ENCODE measurements at regions not wholly inside any gene's neighbourhood (a gene's known extent, or its start where the extent isn't known, plus 50 kb on each side); places are given as distances from the start of the nearest gene placed in this dataset.

- no peaks in the 10 kb centered on the region for H3K4me1 Mint-ChIP-seq
- Histone ChIP-seq H3K27me3 (ENCODE audit: insufficient read depth, low read length) (no peaks in the 10 kb centered on the region), H3K4me1 (ENCODE audit: insufficient read depth, low read length) (no peaks in the 10 kb centered on the region), H3K4me3 (ENCODE audit: low read length in 2 of 2) (no peak overlapping the region), H3K36me3 (ENCODE audit: insufficient read depth, low read length) (no peaks in the 10 kb centered on the region), H3K27ac (ENCODE audit: low read depth, low read length) (no peak overlapping the region), H3K9me3 (ENCODE audit: control insufficient read depth in 1 of 2, low read length in 2 of 2) (no peaks in the 10 kb centered on the region)
- CTCF ChIA-PET (ENCODE audit: partially characterized antibody): no interaction called here
- H3K4me3 Mint-ChIP-seq: no peak overlapping the region
- no peaks in the 10 kb centered on the region for H3K36me3 Mint-ChIP-seq
- no peak for DNase-seq
- H3K9me3 Mint-ChIP-seq: peaks cover 3 to 39% (median 26%) of the 10 kb centered on the region in 8 donors
- no peak overlapping the region for H3K27ac Mint-ChIP-seq
- H3K27me3 Mint-ChIP-seq: no peaks in the 10 kb centered on the region
- intact Hi-C loops (cut with micrococcal nuclease): no loop called here
- POLR2A ChIA-PET (ENCODE audit: partially characterized antibody): no interaction called here
These were observed 154.8 kb upstream of the SLC35B3 start for GRCh38 chr6:8589941-8590729.

GRCh38 chr6:8588176-8588575 is 152.8 kb upstream of the SLC35B3 start:
- intact Hi-C loops (cut with micrococcal nuclease): no loop called here
- no peaks in the 10 kb centered on the region for H3K27me3 ChIP-seq (ENCODE audit: insufficient read depth, low read length)
- no peaks in the 10 kb centered on the region for H3K9me3 ChIP-seq (ENCODE audit: control insufficient read depth in 1 of 2, low read length in 2 of 2)
- Mint-ChIP-seq H3K4me1 (no peaks in the 10 kb centered on the region), H3K36me3 (no peaks in the 10 kb centered on the region), H3K27ac (no peak overlapping the region), H3K4me3 (no peak overlapping the region), H3K9me3 (peaks cover 0 to 37% (median 22%) of the 10 kb centered on the region in 8 donors), H3K27me3 (no peaks in the 10 kb centered on the region)
- ChIA-PET POLR2A (ENCODE audit: partially characterized antibody) (no interaction called here), CTCF (ENCODE audit: partially characterized antibody) (no interaction called here)
- H3K4me3 ChIP-seq (ENCODE audit: low read length in 2 of 2): no peak overlapping the region
- H3K27ac ChIP-seq (ENCODE audit: low read depth, low read length): no peak overlapping the region
- DNase-seq: no peak
- H3K36me3 ChIP-seq (ENCODE audit: insufficient read depth, low read length): no peaks in the 10 kb centered on the region
- H3K4me1 ChIP-seq (ENCODE audit: insufficient read depth, low read length): no peaks in the 10 kb centered on the region

DNA sequence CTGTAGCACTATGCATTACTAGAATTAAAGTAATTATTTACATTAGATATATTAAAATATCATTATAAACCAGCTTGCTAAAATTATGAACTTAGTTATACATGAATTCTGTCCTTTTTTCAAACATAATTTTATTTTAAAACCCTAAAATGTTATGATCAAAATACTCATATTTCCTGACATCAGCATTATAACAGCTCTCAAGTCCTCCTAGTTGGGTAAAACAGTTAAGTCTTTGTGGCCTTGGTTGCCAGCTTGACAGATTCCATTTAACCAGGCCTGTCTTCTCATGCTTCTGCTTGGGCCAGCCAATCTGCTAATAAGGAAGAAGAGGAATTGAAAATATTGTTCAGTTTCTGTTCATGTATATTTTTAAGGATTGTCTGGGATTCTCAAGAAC is 147.9 kb upstream of the SLC35B3 start:
- Mint-ChIP-seq H3K36me3 (no peaks in the 10 kb centered on the region), H3K27me3 (no peaks in the 10 kb centered on the region), H3K4me1 (no peaks in the 10 kb centered on the region), H3K9me3 (peaks cover 0 to 20% (median 9%) of the 10 kb centered on the region in 8 donors), H3K27ac (no peak overlapping the region), H3K4me3 (no peak overlapping the region)
- CTCF ChIA-PET (ENCODE audit: partially characterized antibody): no interaction called here
- Histone ChIP-seq H3K4me3 (ENCODE audit: low read length in 2 of 2) (no peak overlapping the region), H3K27me3 (ENCODE audit: insufficient read depth, low read length) (no peaks in the 10 kb centered on the region), H3K4me1 (ENCODE audit: insufficient read depth, low read length) (no peaks in the 10 kb centered on the region), H3K9me3 (ENCODE audit: control insufficient read depth in 1 of 2, low read length in 2 of 2) (no peaks in the 10 kb centered on the region), H3K27ac (ENCODE audit: low read depth, low read length) (no peak overlapping the region), H3K36me3 (ENCODE audit: insufficient read depth, low read length) (no peaks in the 10 kb centered on the region)
- DNase-seq: no peak
- intact Hi-C loops (cut with micrococcal nuclease): no loop called here
- POLR2A ChIA-PET (ENCODE audit: partially characterized antibody): no interaction called here

DNA sequence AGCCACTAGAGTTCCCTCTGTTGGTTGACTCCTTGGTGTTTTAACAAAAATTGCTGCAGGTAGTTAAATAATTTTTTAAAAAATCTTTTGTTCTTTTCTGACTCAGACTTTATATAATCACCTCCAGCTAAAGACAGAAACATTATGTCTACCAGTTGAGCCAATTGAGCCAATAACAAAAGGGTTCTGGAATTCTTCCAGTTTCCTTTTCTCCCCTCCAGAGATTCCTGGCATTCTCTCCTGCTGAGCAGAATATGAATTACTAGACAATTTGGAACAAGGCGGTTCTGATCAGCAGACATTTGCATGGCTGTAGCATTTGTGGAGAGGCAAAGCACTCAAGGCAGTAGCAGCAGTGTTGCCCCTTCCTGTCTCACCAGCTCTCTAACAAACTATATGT is 144.0 kb upstream of the SLC35B3 start:
- intact Hi-C loops (cut with micrococcal nuclease): no loop called here
- Mint-ChIP-seq H3K9me3 (peaks cover 0 to 15% (median 5%) of the 10 kb centered on the region in 8 donors), H3K4me3 (no peak overlapping the region), H3K27me3 (no peaks in the 10 kb centered on the region), H3K27ac (no peak overlapping the region), H3K4me1 (no peaks in the 10 kb centered on the region), H3K36me3 (no peaks in the 10 kb centered on the region)
- DNase-seq: no peak
- Histone ChIP-seq H3K4me3 (ENCODE audit: low read length in 2 of 2) (no peak overlapping the region), H3K36me3 (ENCODE audit: insufficient read depth, low read length) (no peaks in the 10 kb centered on the region), H3K27me3 (ENCODE audit: insufficient read depth, low read length) (no peaks in the 10 kb centered on the region), H3K27ac (ENCODE audit: low read depth, low read length) (no peak overlapping the region), H3K4me1 (ENCODE audit: insufficient read depth, low read length) (no peaks in the 10 kb centered on the region), H3K9me3 (ENCODE audit: control insufficient read depth in 1 of 2, low read length in 2 of 2) (no peaks in the 10 kb centered on the region)
- CTCF ChIA-PET (ENCODE audit: partially characterized antibody): no interaction called here
- POLR2A ChIA-PET (ENCODE audit: partially characterized antibody): no interaction called here

- CTCF ChIA-PET (ENCODE audit: partially characterized antibody): no interaction called here
These were observed 142.7 kb upstream of the SLC35B3 start for GRCh38 chr6:8578006-8578405.

DNA sequence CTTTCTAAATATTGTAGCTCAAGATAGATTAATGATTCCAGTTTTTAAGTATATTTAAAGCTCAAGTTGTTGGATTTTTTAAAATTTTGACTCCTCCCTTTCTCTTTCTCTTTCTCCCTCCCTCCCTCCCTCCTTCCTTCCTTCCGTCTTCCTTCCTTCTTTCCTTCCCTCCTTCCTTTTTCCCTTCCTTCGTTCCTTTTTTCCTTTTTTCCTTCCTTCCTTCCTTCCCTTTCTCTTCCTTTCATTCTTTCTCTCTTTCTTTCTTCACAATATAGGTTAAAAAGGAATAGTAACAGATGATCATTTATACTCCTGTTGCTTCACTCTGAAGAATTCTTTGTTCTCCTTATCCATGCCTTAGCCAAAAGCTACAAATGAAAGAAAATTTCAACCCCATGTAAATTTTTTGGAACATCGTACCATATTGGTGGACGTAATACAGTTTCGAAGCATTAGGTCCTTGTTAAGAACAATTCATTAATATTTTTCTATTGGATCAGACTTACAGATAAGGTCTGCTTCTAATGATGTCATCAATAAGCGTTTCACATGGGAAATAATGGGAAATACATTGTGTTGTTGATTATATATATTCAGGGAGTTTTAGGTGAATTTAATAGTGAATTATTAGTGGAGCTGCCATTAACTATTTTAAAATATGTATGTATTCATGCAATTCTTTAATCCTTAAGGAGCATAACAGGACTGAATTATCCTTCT is 139.6 kb upstream of the SLC35B3 start:
- Histone ChIP-seq H3K27ac (ENCODE audit: low read depth, low read length) (no peak overlapping the region), H3K36me3 (ENCODE audit: insufficient read depth, low read length) (no peaks in the 10 kb centered on the region), H3K4me1 (ENCODE audit: insufficient read depth, low read length) (no peaks in the 10 kb centered on the region), H3K9me3 (ENCODE audit: control insufficient read depth in 1 of 2, low read length in 2 of 2) (no peaks in the 10 kb centered on the region), H3K4me3 (ENCODE audit: low read length in 2 of 2) (no peak overlapping the region), H3K27me3 (ENCODE audit: insufficient read depth, low read length) (no peaks in the 10 kb centered on the region)
- Mint-ChIP-seq H3K27ac (no peak overlapping the region), H3K36me3 (no peaks in the 10 kb centered on the region), H3K9me3 (peaks cover 0 to 9% (median 3%) of the 10 kb centered on the region in 8 donors), H3K4me3 (no peak overlapping the region), H3K4me1 (no peaks in the 10 kb centered on the region), H3K27me3 (no peaks in the 10 kb centered on the region)
- no peak for DNase-seq
- intact Hi-C loops (cut with micrococcal nuclease): no loop called here
- POLR2A ChIA-PET (ENCODE audit: partially characterized antibody): no interaction called here
- CTCF ChIA-PET (ENCODE audit: partially characterized antibody): no interaction called here

More at GRCh38 chr6:8578006-8578405, 142.7 kb upstream of the SLC35B3 start:
- Histone ChIP-seq H3K27me3 (ENCODE audit: insufficient read depth, low read length) (no peaks in the 10 kb centered on the region), H3K36me3 (ENCODE audit: insufficient read depth, low read length) (no peaks in the 10 kb centered on the region), H3K27ac (ENCODE audit: low read depth, low read length) (no peak overlapping the region), H3K4me1 (ENCODE audit: insufficient read depth, low read length) (no peaks in the 10 kb centered on the region), H3K4me3 (ENCODE audit: low read length in 2 of 2) (no peak overlapping the region), H3K9me3 (ENCODE audit: control insufficient read depth in 1 of 2, low read length in 2 of 2) (no peaks in the 10 kb centered on the region)
- Mint-ChIP-seq H3K4me3 (no peak overlapping the region), H3K9me3 (peaks cover 0 to 10% (median 4%) of the 10 kb centered on the region in 8 donors), H3K36me3 (no peaks in the 10 kb centered on the region), H3K27ac (no peak overlapping the region), H3K27me3 (no peaks in the 10 kb centered on the region), H3K4me1 (no peaks in the 10 kb centered on the region)
- intact Hi-C loops (cut with micrococcal nuclease): no loop called here
- DNase-seq: no peak
- POLR2A ChIA-PET (ENCODE audit: partially characterized antibody): no interaction called here

DNA sequence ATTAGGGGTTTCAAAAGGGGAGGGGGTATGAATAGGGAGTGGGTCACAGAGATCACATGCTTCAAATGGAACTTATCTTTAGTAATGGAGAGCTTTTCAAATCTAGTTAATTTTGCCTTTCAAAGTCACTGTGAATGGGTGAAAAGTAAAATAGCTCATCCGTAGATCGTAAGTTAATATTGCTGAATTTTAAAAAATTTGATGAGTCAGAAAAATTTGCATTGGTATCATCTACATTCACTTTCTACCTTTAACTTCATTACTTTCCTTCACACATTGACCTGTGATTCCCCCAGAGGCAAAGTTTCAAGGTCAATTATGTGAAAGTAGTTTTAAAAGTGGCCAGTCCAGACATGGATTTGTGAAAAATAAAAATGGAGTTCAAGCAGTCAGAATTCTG is 139.0 kb upstream of the SLC35B3 start:
- Mint-ChIP-seq H3K27me3 (no peaks in the 10 kb centered on the region), H3K4me3 (no peak overlapping the region), H3K36me3 (no peaks in the 10 kb centered on the region), H3K4me1 (no peaks in the 10 kb centered on the region), H3K27ac (no peak overlapping the region), H3K9me3 (peaks cover 0 to 9% (median 5%) of the 10 kb centered on the region in 8 donors)
- DNase-seq: no peak
- Histone ChIP-seq H3K27ac (ENCODE audit: low read depth, low read length) (no peak overlapping the region), H3K4me1 (ENCODE audit: insufficient read depth, low read length) (no peaks in the 10 kb centered on the region), H3K27me3 (ENCODE audit: insufficient read depth, low read length) (no peaks in the 10 kb centered on the region), H3K9me3 (ENCODE audit: control insufficient read depth in 1 of 2, low read length in 2 of 2) (no peaks in the 10 kb centered on the region), H3K36me3 (ENCODE audit: insufficient read depth, low read length) (no peaks in the 10 kb centered on the region), H3K4me3 (ENCODE audit: low read length in 2 of 2) (no peak overlapping the region)
- ChIA-PET POLR2A (ENCODE audit: partially characterized antibody) (no interaction called here), CTCF (ENCODE audit: partially characterized antibody) (no interaction called here)
- intact Hi-C loops (cut with micrococcal nuclease): no loop called here
